Immature natural killer cell (primary cell): ENCODE measurements at regions not wholly inside any gene's neighbourhood (a gene's known extent, or its start where the extent isn't known, plus 50 kb on each side); places are given as distances from the start of the nearest gene placed in this dataset.

Experiments
- DNase-seq, 3 donors: peaks; one replicate each; pipeline ENCODE4 v3.0.0; 2022; ENCODE audit warnings: mixed read lengths in 1 of 3
- H3K27ac Mint-ChIP-seq, 6 donors: one replicate each; pipeline ENCODE4 v1.8.0; 2020; ENCODE audit warnings: mixed read lengths in 6 of 6, mild to moderate bottlenecking in 5 of 6, inconsistent platforms in 4 of 6, moderate library complexity in 3 of 6
- H3K27me3 Mint-ChIP-seq, 3 donors: one replicate each; pipeline ENCODE4 v1.8.0; 2020 to 2021; ENCODE audit warnings: low read depth in 3 of 3, mild to moderate bottlenecking in 3 of 3, mixed read lengths in 3 of 3, moderate library complexity in 3 of 3, inconsistent platforms in 1 of 3
- H3K36me3 Mint-ChIP-seq, 3 donors: one replicate each; pipeline ENCODE4 v1.8.0; 2020; ENCODE audit warnings: mixed read lengths in 3 of 3, inconsistent platforms in 2 of 3, mild to moderate bottlenecking in 2 of 3
- H3K4me1 Mint-ChIP-seq, 2 donors: one replicate each; pipeline ENCODE4 v1.8.0; 2020; ENCODE audit warnings: inconsistent platforms in 2 of 2, mild to moderate bottlenecking in 2 of 2, mixed read lengths in 2 of 2, moderate library complexity in 1 of 2
- H3K4me3 Mint-ChIP-seq, 5 donors: one replicate each; pipeline ENCODE4 v1.8.0; 2020; ENCODE audit warnings: mild to moderate bottlenecking in 5 of 5, mixed read lengths in 5 of 5, inconsistent platforms in 3 of 5, moderate library complexity in 3 of 5
- H3K9me3 Mint-ChIP-seq, 6 donors: one replicate each; pipeline ENCODE4 v1.8.0; 2020; ENCODE audit warnings: mild to moderate bottlenecking in 6 of 6, mixed read lengths in 6 of 6, inconsistent platforms in 4 of 6, moderate library complexity in 3 of 6

- Mint-ChIP-seq H3K27me3 (peaks cover 7 to 10% (median 8%) of the 10 kb centered on the region in 3 donors), H3K9me3 (no peaks in the 10 kb centered on the region), H3K4me3 (peak overlapping the region in 3 of 5 donors; percentile 3 to 36 (median 3)), H3K4me1 (peaks cover 13 to 16% of the 10 kb centered on the region in 2 donors), H3K27ac (peak overlapping the region in 3 of 6 donors; percentile 12 to 37 (median 33)), H3K36me3 (no peaks in the 10 kb centered on the region)
- DNase-seq = peak in 2 of 3 donors; percentile 14 to 25
These were observed 149.7 kb downstream of the MRPL14 start for GRCh38 chr6:43977404-43978111.

DNA sequence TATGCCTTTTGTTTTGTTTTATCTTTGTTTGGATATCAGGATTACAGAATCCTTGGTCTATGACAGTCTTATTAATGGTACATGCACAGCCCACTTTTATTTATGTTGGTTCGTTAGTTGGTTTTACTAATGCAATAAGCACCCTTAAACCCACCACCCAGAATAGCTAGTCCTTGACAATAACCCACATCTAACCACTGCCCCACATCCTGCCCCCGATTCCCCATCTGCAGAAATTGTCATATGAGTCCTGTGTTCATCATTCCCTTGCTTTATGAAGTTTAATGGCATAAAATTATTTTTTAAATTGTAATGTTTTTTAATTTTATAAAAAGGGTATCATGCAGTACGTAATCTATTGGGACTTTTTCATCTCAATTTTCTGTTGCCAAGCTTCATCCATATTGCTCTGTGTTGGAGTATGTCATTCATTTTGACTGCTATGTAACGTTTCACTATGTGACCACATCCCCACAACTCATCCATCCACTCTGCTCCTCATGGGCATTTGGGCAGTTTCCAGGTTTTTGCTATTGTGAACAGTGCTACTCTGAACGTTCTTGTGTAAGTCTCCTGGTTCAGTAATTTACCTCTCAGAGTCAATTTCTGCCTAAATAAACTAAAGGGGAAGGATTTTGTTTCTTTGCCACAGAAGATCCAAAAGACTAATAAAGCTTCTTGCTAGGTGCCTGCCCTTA, 150.4 kb downstream of the MRPL14 start:
- Mint-ChIP-seq H3K27me3 (peaks cover 7 to 10% (median 8%) of the 10 kb centered on the region in 3 donors), H3K27ac (no peak overlapping the region), H3K9me3 (no peaks in the 10 kb centered on the region), H3K4me1 (peaks cover 13 to 16% of the 10 kb centered on the region in 2 donors), H3K4me3 (peak overlapping the region in 1 of 5 donors; percentile 3), H3K36me3 (no peaks in the 10 kb centered on the region)
- no peak for DNase-seq

DNA sequence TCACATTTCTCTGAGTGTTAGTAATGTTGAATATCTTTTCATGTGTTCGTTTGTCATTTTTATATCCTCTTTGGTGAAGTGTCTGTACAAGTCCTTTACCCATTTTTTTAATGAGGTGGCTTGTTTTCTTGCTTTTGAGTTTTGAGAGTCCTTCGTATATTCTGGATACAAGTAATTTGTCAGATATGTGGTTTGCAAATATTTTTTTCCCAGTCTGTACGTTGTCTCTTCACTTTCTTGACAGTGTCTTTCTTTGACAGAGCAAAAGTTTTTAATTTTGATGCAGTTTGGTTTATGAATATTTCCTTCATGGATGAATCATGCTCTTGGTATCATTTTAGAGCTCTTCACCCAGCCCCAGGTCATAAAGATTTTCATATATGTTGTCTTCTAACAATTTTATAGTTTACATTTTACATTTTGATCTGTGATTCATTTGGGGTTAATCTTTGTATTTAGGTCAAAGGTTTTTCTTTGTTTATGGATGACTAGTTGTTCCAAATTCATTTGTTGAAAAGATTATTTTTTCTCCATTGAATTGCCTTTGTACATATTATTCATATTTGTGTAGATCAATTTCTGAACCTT, 152.5 kb downstream of the MRPL14 start:
- Mint-ChIP-seq H3K4me1 (peaks cover 13 to 16% of the 10 kb centered on the region in 2 donors), H3K27ac (no peak overlapping the region), H3K4me3 (no peak overlapping the region), H3K36me3 (no peaks in the 10 kb centered on the region), H3K27me3 (peaks cover 8 to 10% (median 8%) of the 10 kb centered on the region in 3 donors), H3K9me3 (no peaks in the 10 kb centered on the region)
- no peak for DNase-seq

- Mint-ChIP-seq H3K27me3 (peaks cover 5 to 13% (median 6%) of the 10 kb centered on the region in 3 donors), H3K36me3 (no peaks in the 10 kb centered on the region), H3K4me1 (peaks cover 11 to 14% of the 10 kb centered on the region in 2 donors), H3K9me3 (no peaks in the 10 kb centered on the region), H3K4me3 (no peak overlapping the region), H3K27ac (no peak overlapping the region)
- no peak for DNase-seq
These were observed 153.9 kb downstream of the MRPL14 start for GRCh38 chr6:43973357-43973756.

DNA sequence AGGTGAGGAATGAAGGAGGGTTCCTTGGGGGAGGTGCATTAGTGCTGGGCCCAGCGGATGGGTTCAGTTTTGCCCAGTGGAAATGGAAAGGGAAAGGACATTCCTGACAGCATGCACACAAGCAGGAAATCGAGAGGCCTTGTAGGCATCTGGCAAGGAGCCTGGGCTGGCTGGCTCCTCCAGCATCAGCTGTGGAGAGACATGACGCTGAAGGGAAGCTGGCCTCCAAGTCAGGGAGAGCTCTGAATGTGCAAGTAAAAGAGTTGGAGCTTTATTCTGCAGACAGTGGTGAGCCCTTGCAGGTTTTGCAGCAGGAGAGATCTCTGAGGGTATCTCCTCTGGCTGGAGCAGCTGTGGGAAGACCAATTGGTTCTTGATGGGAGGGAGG, 154.3 kb downstream of the MRPL14 start:
- DNase-seq = no peak
- Mint-ChIP-seq H3K4me1 (peaks cover 9% of the 10 kb centered on the region in 2 donors), H3K27ac (peak overlapping the region in 1 of 6 donors; percentile 2), H3K9me3 (no peaks in the 10 kb centered on the region), H3K4me3 (no peak overlapping the region), H3K36me3 (no peaks in the 10 kb centered on the region), H3K27me3 (peaks cover 3 to 13% (median 4%) of the 10 kb centered on the region in 3 donors)

DNA sequence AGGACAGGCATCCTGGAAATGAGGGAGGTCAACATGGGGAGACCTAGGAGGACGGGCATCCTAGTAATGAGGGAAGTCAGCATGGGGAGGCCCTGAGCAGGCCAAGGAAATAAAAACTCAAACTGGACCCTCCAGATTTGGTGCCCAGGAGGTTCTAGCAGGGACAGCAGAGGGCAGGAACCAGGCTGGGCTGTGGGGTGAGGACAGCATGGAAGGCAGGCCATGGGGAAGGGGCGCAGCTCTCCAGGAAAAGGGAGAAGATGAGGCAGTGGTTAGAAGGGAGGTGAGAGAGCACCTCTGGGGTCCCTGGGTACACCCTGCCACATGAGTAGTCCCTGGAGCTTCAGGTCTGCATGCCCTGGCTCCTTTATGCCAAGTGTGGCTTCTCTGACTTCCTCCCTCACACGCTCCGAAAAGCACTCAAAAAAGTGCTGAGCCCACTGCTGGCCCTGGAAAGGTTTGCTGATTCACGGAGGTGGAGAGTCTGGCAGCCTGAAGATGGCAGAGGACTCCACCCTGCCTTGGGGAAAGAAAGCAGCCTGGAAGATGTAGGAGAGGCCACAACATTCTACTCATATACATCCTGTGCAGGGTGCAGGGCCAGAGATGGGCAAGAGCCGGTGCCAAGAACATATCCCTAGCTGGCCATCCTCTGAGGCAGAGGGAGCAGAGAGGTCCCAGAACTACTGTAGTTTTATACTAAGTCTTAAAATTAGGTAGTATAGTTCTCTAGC, 154.9 kb downstream of the MRPL14 start:
- Mint-ChIP-seq H3K9me3 (no peaks in the 10 kb centered on the region), H3K36me3 (no peaks in the 10 kb centered on the region), H3K27ac (peak overlapping the region in 1 of 6 donors; percentile 2), H3K27me3 (peaks cover 3 to 13% (median 3%) of the 10 kb centered on the region in 3 donors), H3K4me3 (no peak overlapping the region), H3K4me1 (peaks cover 4% of the 10 kb centered on the region in 2 donors)
- no peak for DNase-seq

- no peaks in the 10 kb centered on the region for H3K9me3 Mint-ChIP-seq
- peaks cover 2 to 8% (median 3%) of the 10 kb centered on the region in 3 donors for H3K27me3 Mint-ChIP-seq
- H3K36me3 Mint-ChIP-seq = no peaks in the 10 kb centered on the region
- H3K27ac Mint-ChIP-seq = no peak overlapping the region
- no peak overlapping the region for H3K4me3 Mint-ChIP-seq
- no peaks in the 10 kb centered on the region for H3K4me1 Mint-ChIP-seq
- no peak for DNase-seq
These were observed 155.5 kb downstream of the MRPL14 start for GRCh38 chr6:43971776-43972126.

- H3K4me1 Mint-ChIP-seq = no peaks in the 10 kb centered on the region
- no peak overlapping the region for H3K27ac Mint-ChIP-seq
- no peak overlapping the region for H3K4me3 Mint-ChIP-seq
- no peaks in the 10 kb centered on the region for H3K9me3 Mint-ChIP-seq
- peaks cover 0 to 8% (median 2%) of the 10 kb centered on the region in 3 donors for H3K27me3 Mint-ChIP-seq
- no peak for DNase-seq
- no peaks in the 10 kb centered on the region for H3K36me3 Mint-ChIP-seq
These were observed 156.1 kb downstream of the MRPL14 start for GRCh38 chr6:43970913-43971775.

DNA sequence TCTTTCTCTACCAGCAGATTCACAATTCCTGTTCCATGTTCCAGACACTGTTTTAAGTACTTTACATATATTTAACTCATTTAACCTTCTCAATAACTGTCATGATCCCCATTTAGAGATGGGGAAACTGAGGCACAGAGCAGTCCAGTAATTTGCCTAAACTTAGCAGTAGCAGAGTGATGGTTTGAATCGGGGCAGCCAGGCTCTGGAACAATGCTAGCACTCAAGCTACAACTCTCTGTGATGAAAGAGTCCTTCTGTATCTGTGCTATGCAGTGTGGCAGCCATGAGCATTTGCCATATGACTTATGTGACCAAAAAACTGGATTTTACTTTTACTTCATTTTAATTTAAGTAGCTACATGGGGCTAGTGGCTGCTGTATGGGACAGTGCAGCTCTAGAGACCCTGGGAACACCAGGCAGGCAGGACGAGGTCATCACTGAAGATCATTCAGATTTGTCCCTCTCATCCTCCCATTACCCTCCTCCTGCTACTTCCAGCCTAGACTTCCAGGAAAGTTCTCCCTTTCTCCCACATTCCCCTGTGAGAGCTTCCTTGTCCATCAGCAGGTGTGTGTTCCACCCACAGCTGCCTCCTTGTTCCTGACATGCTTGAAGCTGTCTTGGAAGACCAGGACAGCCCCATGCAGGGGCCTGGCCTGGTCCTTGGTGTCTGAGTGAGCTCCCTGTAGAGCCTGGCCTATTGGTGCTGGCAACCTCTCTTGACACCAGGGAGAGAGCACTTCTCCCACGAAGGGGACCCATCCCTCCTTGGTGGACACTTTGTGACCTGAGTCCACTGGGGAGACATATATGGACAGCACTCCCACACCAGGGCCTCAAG, 157.0 kb downstream of the MRPL14 start:
- DNase-seq = no peak
- Mint-ChIP-seq H3K4me1 (no peaks in the 10 kb centered on the region), H3K9me3 (no peaks in the 10 kb centered on the region), H3K4me3 (no peak overlapping the region), H3K36me3 (no peaks in the 10 kb centered on the region), H3K27ac (no peak overlapping the region), H3K27me3 (peaks cover 0 to 6% (median 2%) of the 10 kb centered on the region in 3 donors)

DNA sequence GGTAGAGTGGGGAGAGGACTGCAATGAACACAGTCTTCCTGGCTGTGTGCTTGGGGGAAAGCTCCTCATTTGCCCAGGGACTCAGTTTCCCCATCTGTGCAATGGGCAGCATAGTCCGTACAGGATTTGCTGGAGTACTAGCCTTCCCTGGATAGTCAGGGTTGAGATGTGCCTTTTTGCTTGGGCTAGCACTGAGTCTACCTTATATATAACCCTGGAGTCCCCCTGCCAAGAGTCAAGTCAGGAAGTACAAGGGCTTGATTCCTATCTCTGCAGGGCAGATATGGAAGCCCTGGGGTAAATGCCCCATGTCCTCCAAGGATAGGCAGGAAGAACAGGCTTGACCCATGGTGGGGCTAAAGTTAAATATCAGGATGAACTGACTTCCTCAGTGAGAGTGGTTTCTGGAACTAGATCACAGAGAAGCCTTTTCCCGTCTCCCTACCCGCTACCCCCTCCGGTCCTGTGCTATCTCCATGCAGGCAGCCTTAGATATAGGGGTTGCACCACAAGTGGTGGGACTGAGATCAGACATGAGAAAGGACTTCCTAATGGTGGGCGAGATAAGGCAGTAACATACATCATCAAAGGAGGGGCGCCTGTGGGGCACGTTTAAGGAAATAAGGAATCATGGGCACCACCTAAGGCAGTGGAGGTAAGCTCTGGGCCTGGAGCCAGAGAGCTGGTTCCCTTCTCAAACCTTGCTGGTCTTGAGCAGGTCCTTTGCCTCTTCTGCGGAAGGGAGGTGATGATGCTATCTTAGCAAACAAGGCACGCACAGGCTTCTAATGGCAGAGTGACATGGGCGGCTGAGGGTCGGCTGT, 157.9 kb downstream of the MRPL14 start:
- no peak overlapping the region for H3K27ac Mint-ChIP-seq
- no peaks in the 10 kb centered on the region for H3K9me3 Mint-ChIP-seq

DNA sequence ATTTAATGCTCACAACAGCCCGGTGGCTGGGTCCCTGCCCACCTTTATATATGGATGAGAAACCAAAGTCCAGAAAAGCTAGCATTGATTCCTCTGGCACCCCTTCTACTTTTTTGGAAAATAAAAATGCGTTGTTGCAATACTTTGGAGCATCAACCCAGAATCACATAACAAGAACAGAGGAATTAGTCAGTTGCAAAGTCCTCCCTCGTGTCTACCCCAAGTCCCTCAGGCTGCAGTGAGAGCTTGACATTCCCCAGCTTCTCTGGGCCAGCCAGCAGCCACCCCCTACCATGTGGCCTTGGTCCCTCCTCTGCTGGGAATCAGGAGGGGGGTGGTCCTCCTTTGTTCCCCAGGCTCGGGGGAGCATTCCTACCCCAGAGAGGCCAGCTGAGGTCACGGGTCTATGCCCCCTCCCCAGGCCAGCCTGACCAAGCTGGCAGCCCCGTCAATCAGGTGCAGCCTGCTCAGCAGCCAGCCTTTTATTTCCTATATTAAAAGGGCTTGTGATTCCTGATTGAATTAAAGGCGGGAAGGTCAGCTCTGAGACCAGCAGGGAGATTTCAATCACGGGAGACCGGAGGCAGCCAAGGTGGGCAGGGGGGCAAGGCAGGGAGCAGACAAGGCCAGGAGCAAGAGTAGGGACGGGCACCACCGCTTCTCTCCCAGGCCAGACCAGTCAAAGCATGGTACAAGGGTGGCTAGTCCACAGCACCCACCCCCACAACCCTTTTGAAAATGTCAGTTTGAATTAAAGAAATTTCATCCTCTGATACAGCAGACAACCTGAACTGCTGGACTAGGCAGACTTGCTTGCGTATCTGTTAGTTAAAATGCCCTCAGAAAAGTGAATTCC, 158.9 kb downstream of the MRPL14 start:
- Mint-ChIP-seq H3K36me3 (no peaks in the 10 kb centered on the region), H3K9me3 (no peaks in the 10 kb centered on the region), H3K27me3 (peaks cover 0 to 4% (median 2%) of the 10 kb centered on the region in 3 donors), H3K4me1 (no peaks in the 10 kb centered on the region), H3K4me3 (no peak overlapping the region), H3K27ac (no peak overlapping the region)
- DNase-seq = no peak

More for the DNA sequence above, 157.9 kb downstream of the MRPL14 start:
- H3K4me1 Mint-ChIP-seq = no peaks in the 10 kb centered on the region
- no peak for DNase-seq
- H3K27me3 Mint-ChIP-seq = peaks cover 0 to 4% (median 2%) of the 10 kb centered on the region in 3 donors
- no peaks in the 10 kb centered on the region for H3K36me3 Mint-ChIP-seq
- H3K4me3 Mint-ChIP-seq = no peak overlapping the region
